CD4-positive, alpha-beta memory T cell (primary cell): ENCODE measurements at regions not wholly inside any gene's neighbourhood (a gene's known extent, or its start where the extent isn't known, plus 50 kb on each side); places are given as distances from the start of the nearest gene placed in this dataset.
"Not testable (repeated sequence)": the region's sequence is repeated elsewhere in the genome, so short reads cannot be mapped to it uniquely, and the experiment has no call there.

Experiments
- CTCF ChIA-PET: fragments of 350-600 bp; sonication (Branson Sonifier 250); formaldehyde crosslinking; loops from one replicate; lab custom pipeline; 2021; ENCODE audit warnings: inconsistent platforms; ENCODE audit not compliant: partially characterized antibody; lab: Charles Lee
- POLR2A ChIA-PET: fragments of 350-600 bp; sonication (Branson Sonifier 250); formaldehyde crosslinking; loops from one replicate; lab custom pipeline; 2021; ENCODE audit not compliant: partially characterized antibody; lab: Charles Lee
- DNase-seq, 5 donors: peaks; one replicate each; pipeline versions ENCODE4 v3.0.0 to v3.0.0-alpha.2; 2020 to 2022; ENCODE audit warnings: mixed read lengths in 1 of 5
- H3K27ac ChIP-seq: one replicate; pipeline ENCODE4 v1.7.0; 2013; ENCODE audit warnings: low read depth, low read length
- H3K27me3 ChIP-seq: 2 replicates; pipeline ENCODE4 v1.7.0; 2013; ENCODE audit warnings: mild to moderate bottlenecking, low read length, moderate library complexity; ENCODE audit not compliant: insufficient read depth
- H3K36me3 ChIP-seq: 2 replicates; pipeline ENCODE4 v1.7.0; 2013; ENCODE audit warnings: mild to moderate bottlenecking, low read length, moderate library complexity; ENCODE audit not compliant: insufficient read depth
- H3K4me1 ChIP-seq: 2 replicates; pipeline ENCODE4 v1.7.0; 2013; ENCODE audit warnings: mild to moderate bottlenecking, low read length, moderate library complexity; ENCODE audit not compliant: insufficient read depth
- H3K4me3 ChIP-seq, 2 donors: one replicate each; pipeline ENCODE4 v1.7.0; 2013; ENCODE audit warnings: low read length in 2 of 2, mild to moderate bottlenecking in 1 of 2
- H3K9me3 ChIP-seq, 2 donors: one replicate each; pipeline ENCODE4 v1.7.0; 2013; ENCODE audit warnings: low read length in 2 of 2, control low read depth in 1 of 2; ENCODE audit not compliant: control insufficient read depth in 1 of 2
- H3K27ac Mint-ChIP-seq, 7 donors: one replicate each; pipeline ENCODE4 v1.8.0; 2020 to 2021; ENCODE audit warnings: mixed read lengths in 7 of 7, mild to moderate bottlenecking in 6 of 7, inconsistent platforms in 3 of 7, moderate library complexity in 3 of 7
- H3K27me3 Mint-ChIP-seq, 2 donors: one replicate each; pipeline ENCODE4 v1.8.0; 2020 to 2021; ENCODE audit warnings: mixed read lengths in 2 of 2
- H3K36me3 Mint-ChIP-seq, 2 donors: one replicate each; pipeline ENCODE4 v1.8.0; 2020 to 2021; ENCODE audit warnings: mixed read lengths in 2 of 2, inconsistent platforms in 1 of 2, mild to moderate bottlenecking in 1 of 2
- H3K4me1 Mint-ChIP-seq, 4 donors: one replicate each; pipeline ENCODE4 v1.8.0; 2020 to 2021; ENCODE audit warnings: mixed read lengths in 4 of 4, mild to moderate bottlenecking in 1 of 4
- H3K4me3 Mint-ChIP-seq, 8 donors: one replicate each; pipeline ENCODE4 v1.8.0; 2020 to 2021; ENCODE audit warnings: mixed read lengths in 8 of 8, mild to moderate bottlenecking in 7 of 8, moderate library complexity in 6 of 8, inconsistent platforms in 3 of 8
- H3K9me3 Mint-ChIP-seq, 8 donors: one replicate each; pipeline ENCODE4 v1.8.0; 2020 to 2021; ENCODE audit warnings: mixed read lengths in 8 of 8, mild to moderate bottlenecking in 5 of 8, inconsistent platforms in 3 of 8, moderate library complexity in 1 of 8
- intact Hi-C: fragments of 100-400 bp; cut with micrococcal nuclease; formaldehyde crosslinking; loops from one replicate; pipeline ENCODE4 v1.15.1; 2023

- no peak overlapping the region for H3K27ac Mint-ChIP-seq
- H3K4me3 ChIP-seq: no peak overlapping the region
Observed at GRCh38 chr2:16058256-16058655, 117.9 kb downstream of the MYCN start.

GRCh38 chr2:16057661-16058060 lies 117.3 kb downstream of the MYCN start:
- Histone ChIP-seq H3K27me3 (no peaks in the 10 kb centered on the region), H3K27ac (no peak overlapping the region), H3K4me1 (no peaks in the 10 kb centered on the region), H3K4me3 (no peak overlapping the region), H3K9me3 (no peaks in the 10 kb centered on the region), H3K36me3 (no peaks in the 10 kb centered on the region)
- Mint-ChIP-seq H3K4me3 (no peak overlapping the region), H3K27ac (no peak overlapping the region), H3K4me1 (no peaks in the 10 kb centered on the region), H3K9me3 (peaks cover 0 to 11% (median 5%) of the 10 kb centered on the region in 8 donors), H3K27me3 (peaks cover 2 to 3% of the 10 kb centered on the region in 2 donors), H3K36me3 (no peaks in the 10 kb centered on the region)
- no peak for DNase-seq
- intact Hi-C loops: no loop called here
- ChIA-PET POLR2A (no interaction called here), CTCF (no interaction called here)

More at GRCh38 chr2:16058256-16058655, 117.9 kb downstream of the MYCN start:
- Mint-ChIP-seq H3K9me3 (peaks cover 0 to 12% (median 6%) of the 10 kb centered on the region in 8 donors), H3K4me1 (no peaks in the 10 kb centered on the region), H3K27me3 (peaks cover 2% of the 10 kb centered on the region in 2 donors), H3K4me3 (no peak overlapping the region), H3K36me3 (no peaks in the 10 kb centered on the region)
- no peak overlapping the region for H3K27ac ChIP-seq
- CTCF ChIA-PET: no interaction called here
- no peaks in the 10 kb centered on the region for H3K4me1 ChIP-seq
- H3K36me3 ChIP-seq: no peaks in the 10 kb centered on the region
- no peak for DNase-seq
- H3K9me3 ChIP-seq: no peaks in the 10 kb centered on the region
- intact Hi-C loops: no loop called here
- POLR2A ChIA-PET: no interaction called here
- no peaks in the 10 kb centered on the region for H3K27me3 ChIP-seq

GRCh38 chr2:16055848-16056580 lies 115.7 kb downstream of the MYCN start:
- intact Hi-C loops: no loop called here
- Mint-ChIP-seq H3K27me3 (peaks cover 2 to 5% of the 10 kb centered on the region in 2 donors), H3K4me1 (no peaks in the 10 kb centered on the region), H3K9me3 (peaks cover 0 to 4% (median 0%) of the 10 kb centered on the region in 8 donors), H3K36me3 (no peaks in the 10 kb centered on the region), H3K4me3 (no peak overlapping the region), H3K27ac (no peak overlapping the region)
- no peaks in the 10 kb centered on the region for H3K4me1 ChIP-seq
- H3K27ac ChIP-seq: no peak overlapping the region
- POLR2A ChIA-PET: no interaction called here
- H3K36me3 ChIP-seq: no peaks in the 10 kb centered on the region
- no peak overlapping the region for H3K4me3 ChIP-seq
- no peak for DNase-seq
- H3K27me3 ChIP-seq: no peaks in the 10 kb centered on the region
- H3K9me3 ChIP-seq: no peaks in the 10 kb centered on the region
- CTCF ChIA-PET: no interaction called here

DNA sequence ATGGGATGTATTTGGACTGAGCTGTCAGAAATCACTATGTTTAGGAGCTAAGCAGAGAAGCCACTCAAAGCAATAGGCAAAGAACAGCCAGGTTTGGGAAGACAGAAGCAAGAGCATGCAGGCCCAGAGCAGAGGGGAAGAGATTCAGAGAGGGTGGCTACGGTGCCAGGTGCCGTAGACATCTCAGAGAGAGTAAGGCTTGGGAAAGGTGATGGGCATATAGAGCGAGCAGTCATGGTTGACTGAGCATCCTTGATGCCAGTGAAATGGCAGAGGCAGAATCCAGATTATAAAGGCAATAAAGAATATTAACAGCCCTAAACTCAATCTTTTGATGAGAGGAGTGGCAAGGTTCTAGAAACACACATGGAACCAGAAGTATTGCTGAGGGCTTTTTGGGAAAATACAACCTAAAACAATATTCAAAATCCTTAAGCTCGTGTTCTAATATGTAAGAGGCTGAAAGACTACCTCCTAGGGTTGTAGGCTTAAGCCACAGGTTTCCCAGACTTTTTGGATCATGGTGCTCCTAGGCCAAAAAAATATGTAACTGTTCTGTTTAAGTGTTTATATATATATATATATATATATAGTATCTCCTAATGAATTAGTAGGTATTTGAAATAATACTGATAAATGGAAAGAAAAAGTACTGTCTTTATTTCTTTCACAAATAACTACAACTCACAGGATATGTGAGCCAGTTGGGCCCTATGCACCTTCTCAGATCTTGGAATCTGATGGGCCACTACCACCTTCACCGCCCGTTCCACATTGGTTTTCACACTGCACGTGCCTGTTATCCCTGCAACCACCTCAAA lies 113.3 kb downstream of the MYCN start:
- ChIA-PET POLR2A (no interaction called here), CTCF (no interaction called here)
- Mint-ChIP-seq H3K9me3 (peaks cover 0 to 7% (median under 1%) of the 10 kb centered on the region in 8 donors), H3K27me3 (peaks cover 0 to 5% of the 10 kb centered on the region in 2 donors), H3K4me3 (no peak overlapping the region), H3K36me3 (no peaks in the 10 kb centered on the region), H3K27ac (no peak overlapping the region), H3K4me1 (no peaks in the 10 kb centered on the region)
- DNase-seq: no peak
- Histone ChIP-seq H3K27ac (no peak overlapping the region), H3K36me3 (no peaks in the 10 kb centered on the region), H3K9me3 (no peaks in the 10 kb centered on the region), H3K27me3 (no peaks in the 10 kb centered on the region), H3K4me1 (no peaks in the 10 kb centered on the region), H3K4me3 (no peak overlapping the region)
- intact Hi-C loops: no loop called here

- H3K27me3 Mint-ChIP-seq, POLR2A ChIA-PET, H3K4me1 Mint-ChIP-seq, H3K9me3 ChIP-seq, intact Hi-C loops, H3K4me1 ChIP-seq, H3K9me3 Mint-ChIP-seq, H3K4me3 ChIP-seq, H3K27me3 ChIP-seq, H3K36me3 ChIP-seq, CTCF ChIA-PET, H3K27ac ChIP-seq, H3K27ac Mint-ChIP-seq, H3K36me3 Mint-ChIP-seq, H3K4me3 Mint-ChIP-seq, DNase-seq: not testable (repeated sequence)
Observed at GRCh38 chr2:16052571-16053052, 112.3 kb downstream of the MYCN start.

DNA sequence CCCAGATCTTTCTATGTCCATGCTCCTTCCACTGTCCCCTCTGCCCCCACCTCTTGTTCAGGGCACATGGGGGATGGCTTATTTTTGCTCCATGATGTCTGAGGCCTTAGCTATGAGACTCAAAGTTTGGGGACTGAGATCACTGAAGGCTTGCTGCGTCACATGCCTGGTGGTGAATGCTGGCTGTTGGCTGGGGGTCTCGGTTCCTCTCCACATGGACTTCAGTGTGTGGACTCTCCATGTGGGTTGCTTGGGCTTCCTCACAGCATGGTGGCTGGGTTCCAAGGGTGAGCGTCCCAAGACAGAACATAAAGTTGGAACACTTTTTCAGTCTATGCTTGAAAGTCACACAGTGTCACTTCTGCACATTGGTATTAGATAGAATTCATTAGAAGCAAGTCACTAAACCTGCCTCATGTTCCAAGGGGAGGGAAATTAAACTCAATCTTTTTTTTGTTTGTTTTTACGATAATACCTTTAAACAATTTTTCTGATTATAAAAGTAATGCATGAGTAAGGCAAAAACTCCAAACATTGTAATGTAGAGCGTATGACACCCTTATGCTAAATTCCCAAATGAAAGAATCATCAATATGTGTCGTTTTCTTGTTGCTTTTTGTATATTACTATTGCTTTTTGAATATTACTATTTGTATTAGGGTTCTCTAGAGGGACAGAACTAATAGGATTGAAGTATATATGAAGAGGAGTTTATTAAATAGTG lies 111.7 kb downstream of the MYCN start:
- ChIA-PET CTCF (no interaction called here), POLR2A (no interaction called here)

GRCh38 chr2:16050908-16051489 lies 110.6 kb downstream of the MYCN start:
- no peaks in the 10 kb centered on the region for H3K27me3 ChIP-seq
- ChIA-PET POLR2A (no interaction called here), CTCF (no interaction called here)
- H3K27ac ChIP-seq: no peak overlapping the region
- DNase-seq: no peak
- intact Hi-C loops: no loop called here
- H3K27me3 Mint-ChIP-seq: peaks cover 0 to 5% of the 10 kb centered on the region in 2 donors
- H3K4me1 Mint-ChIP-seq: no peaks in the 10 kb centered on the region
- H3K4me3 ChIP-seq: no peak overlapping the region
- H3K9me3 ChIP-seq: no peaks in the 10 kb centered on the region
- peaks cover 0 to 7% (median 2%) of the 10 kb centered on the region in 8 donors for H3K9me3 Mint-ChIP-seq
- no peaks in the 10 kb centered on the region for H3K36me3 ChIP-seq
- H3K4me1 ChIP-seq: no peaks in the 10 kb centered on the region
- no peak overlapping the region for H3K4me3 Mint-ChIP-seq
- H3K36me3 Mint-ChIP-seq: no peaks in the 10 kb centered on the region
- no peak overlapping the region for H3K27ac Mint-ChIP-seq

More for the DNA sequence above, 111.7 kb downstream of the MYCN start:
- H3K9me3 Mint-ChIP-seq: peaks cover 0 to 7% (median 2%) of the 10 kb centered on the region in 8 donors
- H3K9me3 ChIP-seq: no peaks in the 10 kb centered on the region
- H3K4me3 Mint-ChIP-seq: no peak overlapping the region
- no peaks in the 10 kb centered on the region for H3K36me3 Mint-ChIP-seq
- no peak overlapping the region for H3K27ac ChIP-seq
- intact Hi-C loops: no loop called here
- H3K36me3 ChIP-seq: no peaks in the 10 kb centered on the region
- no peaks in the 10 kb centered on the region for H3K27me3 ChIP-seq
- peaks cover 0 to 5% of the 10 kb centered on the region in 2 donors for H3K27me3 Mint-ChIP-seq
- no peaks in the 10 kb centered on the region for H3K4me1 ChIP-seq
- H3K27ac Mint-ChIP-seq: no peak overlapping the region
- no peak overlapping the region for H3K4me3 ChIP-seq
- no peak for DNase-seq
- no peaks in the 10 kb centered on the region for H3K4me1 Mint-ChIP-seq
